RWPE2 (cell line): ENCODE measurements at regions not wholly inside any gene's neighbourhood (a gene's known extent, or its start where the extent isn't known, plus 50 kb on each side); places are given as distances from the start of the nearest gene placed in this dataset.

Source experiments
- ATAC-seq: fragments of 200-7000 bp; cut with Tn5 transposase; 3 replicates; pipeline ENCODE4 v1.9.1; 2021; ENCODE audit warnings: low read depth
- DNase-seq: peaks from one replicate; pipeline ENCODE4 v3.0.0-alpha.2; 2020; ENCODE audit warnings: low spot score
- H3K27ac ChIP-seq: fragments of 450-650 bp; 2 replicates; pipeline ENCODE4 v1.5.1; 2017; ENCODE audit warnings: mild to moderate bottlenecking; ENCODE audit not compliant: poor library complexity, severe bottlenecking
- H3K27me3 ChIP-seq: fragments of 250-450 bp; sonication (Bioruptor Pico); 2 replicates; pipeline ENCODE4 v1.5.1; 2021; ENCODE audit warnings: mild to moderate bottlenecking, moderate library complexity; ENCODE audit not compliant: insufficient read depth, poor library complexity, severe bottlenecking
- H3K36me3 ChIP-seq: fragments of 250-450 bp; sonication (Bioruptor Pico); 2 replicates; pipeline ENCODE4 v1.5.1; 2020; ENCODE audit warnings: low read depth, mild to moderate bottlenecking, moderate library complexity
- H3K4me1 ChIP-seq: fragments of 250-450 bp; sonication (Bioruptor Pico); 2 replicates; pipeline ENCODE4 v1.5.1; 2021; ENCODE audit warnings: mild to moderate bottlenecking, moderate library complexity; ENCODE audit not compliant: insufficient read depth, poor library complexity, severe bottlenecking
- H3K4me3 ChIP-seq: fragments of 250-450 bp; sonication (Bioruptor Pico); 2 replicates; pipeline ENCODE4 v1.5.1; 2021; ENCODE audit warnings: mild to moderate bottlenecking, moderate library complexity; ENCODE audit not compliant: severe bottlenecking
- H3K9me3 ChIP-seq: fragments of 250-450 bp; sonication (Bioruptor Pico); 2 replicates; pipeline ENCODE4 v1.5.1; 2021; ENCODE audit warnings: mild to moderate bottlenecking, moderate library complexity; ENCODE audit not compliant: severe bottlenecking
- CTCF ChIP-seq: fragments of 450-650 bp; IDR thresholded peaks from one replicate; pipeline ENCODE4 v1.5.1; 2017; ENCODE audit warnings: mild to moderate bottlenecking, moderate library complexity; ENCODE audit not compliant: poor library complexity, severe bottlenecking

- H3K27ac ChIP-seq = peak overlapping the region; percentile 28
- peak; percentile 60 for ATAC-seq
- no peaks in the 10 kb centered on the region for H3K27me3 ChIP-seq
- DNase-seq = no peak
- no peaks in the 10 kb centered on the region for H3K9me3 ChIP-seq
- H3K36me3 ChIP-seq = no peaks in the 10 kb centered on the region
- no peak overlapping the region for H3K4me3 ChIP-seq
- no peak for TF ChIP-seq CTCF
- H3K4me1 ChIP-seq = peaks cover 9% of the 10 kb centered on the region
Observed at GRCh38 chr16:50497592-50497991, 50.6 kb upstream of the NKD1 start.

GRCh38 chr16:50496990-50497389 lies 51.2 kb upstream of the NKD1 start:
- TF ChIP-seq CTCF = no peak
- Histone ChIP-seq H3K4me3 (no peak overlapping the region), H3K36me3 (no peaks in the 10 kb centered on the region), H3K27ac (peak overlapping the region; percentile 28), H3K27me3 (no peaks in the 10 kb centered on the region), H3K4me1 (peaks cover 9% of the 10 kb centered on the region), H3K9me3 (no peaks in the 10 kb centered on the region)
- DNase-seq (no peak), ATAC-seq (peak; percentile 81)

- Histone ChIP-seq H3K27me3 (no peaks in the 10 kb centered on the region), H3K4me1 (peaks cover 9% of the 10 kb centered on the region), H3K4me3 (no peak overlapping the region), H3K36me3 (no peaks in the 10 kb centered on the region), H3K9me3 (no peaks in the 10 kb centered on the region), H3K27ac (no peak overlapping the region)
- ATAC-seq = no peak
- DNase-seq = no peak
- no peak for TF ChIP-seq CTCF
Observed at GRCh38 chr16:50495673-50496072, 52.5 kb upstream of the NKD1 start.

GRCh38 chr16:50494501-50495491 lies 53.4 kb upstream of the NKD1 start:
- H3K4me3 ChIP-seq = no peak overlapping the region
- H3K4me1 ChIP-seq = peaks cover 9% of the 10 kb centered on the region
- DNase-seq (no peak), ATAC-seq (no peak)
- no peak overlapping the region for H3K27ac ChIP-seq
- no peaks in the 10 kb centered on the region for H3K36me3 ChIP-seq
- no peak for TF ChIP-seq CTCF
- no peaks in the 10 kb centered on the region for H3K9me3 ChIP-seq
- no peaks in the 10 kb centered on the region for H3K27me3 ChIP-seq

- no peak for ATAC-seq
- Histone ChIP-seq H3K27me3 (no peaks in the 10 kb centered on the region), H3K9me3 (no peaks in the 10 kb centered on the region), H3K27ac (no peak overlapping the region), H3K4me3 (no peak overlapping the region), H3K4me1 (no peaks in the 10 kb centered on the region), H3K36me3 (no peaks in the 10 kb centered on the region)
- TF ChIP-seq CTCF = no peak
- DNase-seq = no peak
Observed at GRCh38 chr16:50491516-50491915, 56.7 kb upstream of the NKD1 start.
